Transverse colon (tissue), 4 donors: ENCODE measurements at regions not wholly inside any gene's neighbourhood (a gene's known extent, or its start where the extent isn't known, plus 50 kb on each side); places are given as distances from the start of the nearest gene placed in this dataset.

Experiments used
- DNase-seq: peaks from one replicate; pipeline ENCODE4 v3.0.0-alpha.2; 2019
- H3K27ac ChIP-seq, 4 donors: fragments of 200-600 bp; sonication (generic); 2 replicates each; pipeline ENCODE4 v1.5.1; 2016 to 2018; ENCODE audit warnings: inconsistent platforms in 4 of 4
- H3K27me3 ChIP-seq: fragments of 200-600 bp; sonication (generic); 2 replicates; pipeline ENCODE4 v1.5.1; 2017; ENCODE audit warnings: inconsistent platforms
- H3K36me3 ChIP-seq, 4 donors: fragments of 200-600 bp; sonication (generic); 2 replicates each; pipeline ENCODE4 v1.5.1; 2017 to 2019; ENCODE audit warnings: inconsistent platforms in 4 of 4
- H3K4me1 ChIP-seq, 4 donors: fragments of 200-600 bp; sonication (generic); 2 replicates each; pipeline ENCODE4 v1.5.1; 2017 to 2020; ENCODE audit warnings: inconsistent platforms in 4 of 4
- H3K4me3 ChIP-seq, 4 donors: fragments of 200-600 bp; sonication (generic); 1 replicate in 1 of 4; 2 replicates in 3 of 4; pipeline versions ENCODE4 v1.5.1 to v1.6.1; 2017 to 2019; ENCODE audit warnings: inconsistent platforms in 4 of 4
- H3K9me3 ChIP-seq, 2 donors: fragments of 200-600 bp; sonication (generic); 2 replicates each; pipeline ENCODE4 v1.5.1; 2017 to 2019; ENCODE audit warnings: inconsistent platforms in 2 of 2
- CTCF ChIP-seq, 5 experiments: fragments of 200-600 bp in 3 of 5; fragments of 450-650 bp in 2 of 5; sonication (generic) in 3 of 5; IDR thresholded peaks; 1 replicate in 2 of 5; 2 replicates in 3 of 5; pipeline ENCODE4 v1.5.1; 2016 to 2017; ENCODE audit warnings: antibody characterized with exemption in 5 of 5, inconsistent platforms in 3 of 5, mild to moderate bottlenecking in 2 of 5, moderate library complexity in 1 of 5
- EP300 ChIP-seq: sonication (generic); formaldehyde crosslinking; IDR thresholded peaks from one replicate; pipeline ENCODE4 v1.6.1; 2017; ENCODE audit warnings: antibody characterized with exemption, low read depth
- POLR2A ChIP-seq: fragments of 450-650 bp; IDR thresholded peaks from one replicate; pipeline ENCODE4 v1.6.1; 2016; ENCODE audit warnings: antibody characterized with exemption, mild to moderate bottlenecking, moderate library complexity
- POLR2AphosphoS5 ChIP-seq, 3 donors: sonication (generic); formaldehyde crosslinking; IDR thresholded peaks; one replicate each; pipeline ENCODE4 v1.6.1; 2016; ENCODE audit warnings: antibody characterized with exemption in 3 of 3
- WGBS, 2 donors: methylation state at CpG; one replicate each; pipeline ENCODE4 v1.1.5; 2018; ENCODE audit warnings: low coverage in 1 of 2; 5-methylcytosine and 5-hydroxymethylcytosine counted together
- in situ Hi-C, 4 donors: fragments of 200-750 bp; cut with MboI; loops; one replicate each; pipeline versions ENCODE4 v1.15.0 to v1.15.1; 2017; ENCODE audit warnings: low sequenced_read_pairs in 3 of 4, low pct_ligation_motif_present in 1 of 4, low pct_unique_long_range_greater_than_20kb in 1 of 4
- intact Hi-C: fragments of 100-400 bp; cut with DNase I; formaldehyde crosslinking; loops from one replicate; pipeline ENCODE4 v1.15.1; 2023; ENCODE audit warnings: low total_unique reads

- TF ChIP-seq POLR2AphosphoS5 (IDR thresholded peaks at IDR 0.05) (no peak), POLR2A (no peak), CTCF (IDR thresholded peaks at IDR 0.05) (no peak), EP300 (no peak)
- 38% methylated on average over 2 of the region's 2 CpGs; no CpG with 5 or more reads in 1 of the 2 donors for WGBS, 2 donors
- intact Hi-C loops (no loop called here), in situ Hi-C loops (no loop called here)
- Histone ChIP-seq H3K4me3 (no peak overlapping the region), H3K27me3 (no peaks in the 10 kb centered on the region), H3K27ac (no peak overlapping the region), H3K4me1 (no peaks in the 10 kb centered on the region), H3K36me3 (no peaks in the 10 kb centered on the region), H3K9me3 (no peaks in the 10 kb centered on the region)
- no peak for DNase-seq
Measured at GRCh38 chr11:122229078-122229477, 113.1 kb upstream of the BLID start.

- in situ Hi-C loops: no loop called here
- intact Hi-C loops: no loop called here
- Histone ChIP-seq H3K4me1 (no peaks in the 10 kb centered on the region), H3K27me3 (no peaks in the 10 kb centered on the region), H3K9me3 (no peaks in the 10 kb centered on the region), H3K27ac (no peak overlapping the region), H3K36me3 (no peaks in the 10 kb centered on the region), H3K4me3 (no peak overlapping the region)
- no peak for TF ChIP-seq CTCF (IDR thresholded peaks at IDR 0.05)
- no peak for TF ChIP-seq POLR2AphosphoS5 (IDR thresholded peaks at IDR 0.05)
- TF ChIP-seq EP300: no peak
- TF ChIP-seq POLR2A: no peak
- no peak for DNase-seq
- 69 to 76% methylated on average over 3 to 4 of the region's 4 CpGs for WGBS, 2 donors
Measured at GRCh38 chr11:122226810-122227379, 110.9 kb upstream of the BLID start.

- Histone ChIP-seq H3K4me3 (no peak overlapping the region), H3K9me3 (no peaks in the 10 kb centered on the region), H3K36me3 (no peaks in the 10 kb centered on the region), H3K27ac (no peak overlapping the region), H3K27me3 (no peaks in the 10 kb centered on the region), H3K4me1 (no peaks in the 10 kb centered on the region)
- TF ChIP-seq CTCF (IDR thresholded peaks at IDR 0.05): no peak
- no peak for TF ChIP-seq EP300
- no peak for TF ChIP-seq POLR2AphosphoS5 (IDR thresholded peaks at IDR 0.05)
- TF ChIP-seq POLR2A: no peak
- in situ Hi-C loops: loop anchor here in 2 of 4 donors (25.0 kb wide), 2 partner anchors 287 to 563 kb away; no protein-coding TSS in a partner anchor
- 84 to 88% methylated on average over 2 of the region's 2 CpGs for WGBS, 2 donors
- DNase-seq: no peak
- intact Hi-C loops: no loop called here
Measured at GRCh38 chr11:122224867-122225266, 108.9 kb upstream of the BLID start.

- H3K27me3 ChIP-seq: no peaks in the 10 kb centered on the region
- DNase-seq: no peak
- H3K4me3 ChIP-seq: no peak overlapping the region
- 60 to 85% methylated on average over 1 to 2 of the region's 2 CpGs for WGBS, 2 donors
- intact Hi-C loops: no loop called here
- H3K36me3 ChIP-seq: no peaks in the 10 kb centered on the region
- TF ChIP-seq POLR2AphosphoS5 (IDR thresholded peaks at IDR 0.05) (no peak), EP300 (no peak), CTCF (IDR thresholded peaks at IDR 0.05) (no peak), POLR2A (no peak)
- no peaks in the 10 kb centered on the region for H3K9me3 ChIP-seq
- no peak overlapping the region for H3K27ac ChIP-seq
- H3K4me1 ChIP-seq: peaks cover 0 to 5% (median 0%) of the 10 kb centered on the region in 4 donors
- in situ Hi-C loops: loop anchor here in 2 of 4 donors (25.0 kb wide), 2 partner anchors 292 to 558 kb away; no protein-coding TSS in a partner anchor
Measured at GRCh38 chr11:122220321-122220720, 104.3 kb upstream of the BLID start.
